HepG2 (cell line): ENCODE measurements at regions not wholly inside any gene's neighbourhood (a gene's known extent, or its start where the extent isn't known, plus 50 kb on each side); places are given as distances from the start of the nearest gene placed in this dataset.

Experiments used
- ASH2L ChIP-seq: fragments of 300-600, 200-600 bp; sonication (generic); IDR thresholded peaks from 2 replicates; pipeline ENCODE4 v1.7.0; 2017; ENCODE audit warnings: low read depth, mild to moderate bottlenecking, moderate library complexity, mixed read lengths, low read length; ENCODE audit not compliant: insufficient read length
- BCL6 ChIP-seq: IDR thresholded peaks from 2 replicates; pipeline ENCODE4 v1.6.1; 2016; ENCODE audit warnings: missing genetic modification reagents, missing compliant biosample characterization
- CREM ChIP-seq, 2 experiments: sonication (generic) in 1 of 2; formaldehyde crosslinking in 1 of 2; IDR thresholded peaks; 2 replicates each; pipeline versions ENCODE4 v1.4.0 to v1.6.1; 2016 to 2020; ENCODE audit warnings: antibody characterized with exemption in 1 of 2, mild to moderate bottlenecking in 1 of 2, missing genetic modification reagents in 1 of 2
- ELF4 ChIP-seq: sonication (generic); formaldehyde crosslinking; IDR thresholded peaks from 2 replicates; pipeline ENCODE4 v1.5.0; 2020; ENCODE audit warnings: missing genetic modification reagents, mild to moderate bottlenecking, moderate library complexity, borderline replicate concordance
- FOXA1 ChIP-seq, 2 experiments: fragments of 450-650 bp in 1 of 2; sonication (generic) in 1 of 2; formaldehyde crosslinking in 1 of 2; IDR thresholded peaks; 2 replicates each; pipeline versions ENCODE4 v1.4.0 to v1.6.1; 2016 to 2020; ENCODE audit warnings: missing genetic modification reagents in 1 of 2
- PHF8 ChIP-seq: sonication (generic); formaldehyde crosslinking; IDR thresholded peaks from 2 replicates; pipeline ENCODE4 v1.5.0; 2020; ENCODE audit warnings: missing genetic modification reagents
- RBAK ChIP-seq: sonication (generic); formaldehyde crosslinking; IDR thresholded peaks from 2 replicates; pipeline ENCODE4 v1.5.1; 2020; ENCODE audit warnings: mild to moderate bottlenecking, missing genetic modification reagents
- RNF2 ChIP-seq: fragments of 450-650 bp; conservative IDR thresholded peaks from 2 replicates; pipeline ENCODE4 v1.6.1; 2016; ENCODE audit warnings: low read depth
- SALL1 ChIP-seq: sonication (generic); formaldehyde crosslinking; IDR thresholded peaks from 2 replicates; pipeline ENCODE4 v1.8.0; 2022; ENCODE audit warnings: mild to moderate bottlenecking, missing genetic modification reagents
- SKI ChIP-seq: fragments of 450-650 bp; IDR thresholded peaks from one replicate; pipeline ENCODE4 v1.6.1; 2018; ENCODE audit warnings: mild to moderate bottlenecking; ENCODE audit not compliant: partially characterized antibody
- SMARCE1 ChIP-seq: fragments of 450-650 bp; IDR thresholded peaks from 2 replicates; pipeline ENCODE4 v1.6.1; 2017; ENCODE audit warnings: borderline replicate concordance
- SOX6 ChIP-seq, 2 experiments: fragments of 450-650 bp in 1 of 2; sonication (generic) in 1 of 2; formaldehyde crosslinking in 1 of 2; IDR thresholded peaks; 2 replicates each; pipeline versions ENCODE4 v1.4.0 to v1.6.1; 2017 to 2020; ENCODE audit warnings: antibody characterized with exemption in 1 of 2, mild to moderate bottlenecking in 1 of 2, missing genetic modification reagents in 1 of 2
- TARDBP ChIP-seq: sonication (generic); formaldehyde crosslinking; IDR thresholded peaks from 2 replicates; pipeline ENCODE4 v1.8.0; 2022; ENCODE audit warnings: mild to moderate bottlenecking, missing genetic modification reagents
- TCF7 ChIP-seq: sonication (generic); IDR thresholded peaks from 2 replicates; pipeline ENCODE4 v1.6.1; 2016; ENCODE audit warnings: antibody characterized with exemption, low read depth
- ZFP37 ChIP-seq: sonication (generic); formaldehyde crosslinking; IDR thresholded peaks from 2 replicates; pipeline ENCODE4 v1.4.0; 2020; ENCODE audit warnings: missing genetic modification reagents, borderline replicate concordance
- ZMYM4 ChIP-seq: sonication (generic); formaldehyde crosslinking; IDR thresholded peaks from 2 replicates; pipeline ENCODE4 v1.8.1; 2023; ENCODE audit warnings: mild to moderate bottlenecking, missing genetic modification reagents
- ZNF224 ChIP-seq: sonication (generic); formaldehyde crosslinking; IDR thresholded peaks from 2 replicates; pipeline ENCODE4 v1.5.0; 2020; ENCODE audit warnings: mild to moderate bottlenecking, missing genetic modification reagents
- ZNF3 ChIP-seq: IDR thresholded peaks from 2 replicates; pipeline ENCODE4 v1.7.0; 2017; ENCODE audit warnings: inconsistent platforms
- ZNF432 ChIP-seq: sonication (generic); formaldehyde crosslinking; IDR thresholded peaks from 2 replicates; pipeline ENCODE4 v1.5.0; 2020; ENCODE audit warnings: missing genetic modification reagents, mild to moderate bottlenecking, borderline replicate concordance
- ZNF629 ChIP-seq: sonication (generic); formaldehyde crosslinking; conservative IDR thresholded peaks from 2 replicates; pipeline ENCODE4 v1.5.0; 2020; ENCODE audit warnings: missing genetic modification reagents
- ZNF703 ChIP-seq: sonication (generic); formaldehyde crosslinking; IDR thresholded peaks from 2 replicates; pipeline ENCODE4 v1.5.1; 2020; ENCODE audit warnings: missing genetic modification reagents, mild to moderate bottlenecking, moderate library complexity, borderline replicate concordance
- TF ChIP-seq, protein P1 (sequence below), 2 experiments: sonication (generic) in 1 of 2; formaldehyde crosslinking in 1 of 2; IDR thresholded peaks; 2 replicates each; pipeline versions ENCODE4 v1.4.0 to v1.6.1; 2016 to 2020; ENCODE audit warnings: borderline replicate concordance in 1 of 2, low read depth in 1 of 2, mild to moderate bottlenecking in 1 of 2, missing genetic modification reagents in 1 of 2
- TF ChIP-seq, protein P2 (sequence below): sonication (generic); formaldehyde crosslinking; IDR thresholded peaks from 2 replicates; pipeline ENCODE4 v1.5.0; 2020; ENCODE audit warnings: mild to moderate bottlenecking, low read depth, missing genetic modification reagents, borderline replicate concordance
- TF ChIP-seq, protein P3 (sequence below): sonication (generic); formaldehyde crosslinking; IDR thresholded peaks from 2 replicates; pipeline ENCODE4 v1.4.0; 2020; ENCODE audit warnings: missing genetic modification reagents

DNA sequence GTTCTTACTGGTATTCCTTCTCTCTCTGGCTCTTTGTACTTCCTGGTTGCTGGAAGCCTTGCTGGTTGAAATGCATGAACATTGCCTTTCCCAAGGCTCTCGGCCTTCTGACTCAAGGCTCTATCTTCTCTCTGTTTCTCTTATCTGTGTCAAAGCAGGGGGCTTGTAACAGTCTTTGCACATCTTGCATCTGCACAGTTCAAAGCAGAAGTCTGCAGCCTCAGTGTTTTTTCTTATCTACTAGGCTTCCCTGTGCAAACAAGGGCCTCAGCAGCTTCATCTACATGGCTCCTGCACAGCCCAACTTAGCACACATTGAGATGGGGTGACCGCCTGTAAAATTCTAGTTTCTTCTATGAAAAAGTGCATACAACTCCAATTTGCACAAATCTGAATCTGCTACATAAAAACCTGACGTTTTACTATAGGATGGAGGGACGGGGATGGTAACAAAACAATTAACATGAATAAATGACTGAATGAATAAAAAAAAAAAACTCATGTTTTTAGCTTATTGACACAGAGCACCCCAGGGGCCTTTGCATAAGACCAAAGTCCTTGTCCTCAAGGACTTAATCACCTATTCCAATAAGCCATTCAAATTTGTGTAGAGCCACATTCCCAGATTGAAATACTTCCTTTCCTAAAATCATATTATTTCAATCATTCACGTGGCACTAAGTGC is 458.3 kb downstream of the LMO4 start (continued):
- no peak for TF ChIP-seq FOXA1 (IDR thresholded peaks at IDR 0.05)
- peak; percentile 86 for TF ChIP-seq FOXA1 (CRISPR knock-in tag; IDR thresholded peaks at IDR 0.05)
- TF ChIP-seq SMARCE1: no peak
- TF ChIP-seq BCL6 (CRISPR knock-in tag): peak; percentile 45; the same call in 1 of the 2 replicates
- TF ChIP-seq, protein P1, sequence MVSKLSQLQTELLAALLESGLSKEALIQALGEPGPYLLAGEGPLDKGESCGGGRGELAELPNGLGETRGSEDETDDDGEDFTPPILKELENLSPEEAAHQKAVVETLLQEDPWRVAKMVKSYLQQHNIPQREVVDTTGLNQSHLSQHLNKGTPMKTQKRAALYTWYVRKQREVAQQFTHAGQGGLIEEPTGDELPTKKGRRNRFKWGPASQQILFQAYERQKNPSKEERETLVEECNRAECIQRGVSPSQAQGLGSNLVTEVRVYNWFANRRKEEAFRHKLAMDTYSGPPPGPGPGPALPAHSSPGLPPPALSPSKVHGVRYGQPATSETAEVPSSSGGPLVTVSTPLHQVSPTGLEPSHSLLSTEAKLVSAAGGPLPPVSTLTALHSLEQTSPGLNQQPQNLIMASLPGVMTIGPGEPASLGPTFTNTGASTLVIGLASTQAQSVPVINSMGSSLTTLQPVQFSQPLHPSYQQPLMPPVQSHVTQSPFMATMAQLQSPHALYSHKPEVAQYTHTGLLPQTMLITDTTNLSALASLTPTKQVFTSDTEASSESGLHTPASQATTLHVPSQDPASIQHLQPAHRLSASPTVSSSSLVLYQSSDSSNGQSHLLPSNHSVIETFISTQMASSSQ (IDR thresholded peaks at IDR 0.05; ENCODE audit: low read depth): no peak
- TF ChIP-seq, protein P1 (CRISPR knock-in tag; IDR thresholded peaks at IDR 0.05; ENCODE audit: borderline replicate concordance): peak; percentile 69; the same call in 1 of the 2 replicates
- no peak for TF ChIP-seq ZNF703 (CRISPR knock-in tag)
- TF ChIP-seq RNF2: no peak
- 0 out of 2 replicates have a peak, but pooled peaks have one; percentile 43 for TF ChIP-seq ELF4 (CRISPR knock-in tag)
- peak; percentile 57; the same call in 1 of the 2 replicates for TF ChIP-seq TARDBP (CRISPR knock-in tag)
- no peak for TF ChIP-seq SKI
- no peak for TF ChIP-seq ZNF3
- TF ChIP-seq PHF8 (CRISPR knock-in tag): no peak; the same call in 1 of the 2 replicates
- TF ChIP-seq ZNF432: no peak
- TF ChIP-seq TCF7: peak; percentile 85
- TF ChIP-seq, protein P2, sequence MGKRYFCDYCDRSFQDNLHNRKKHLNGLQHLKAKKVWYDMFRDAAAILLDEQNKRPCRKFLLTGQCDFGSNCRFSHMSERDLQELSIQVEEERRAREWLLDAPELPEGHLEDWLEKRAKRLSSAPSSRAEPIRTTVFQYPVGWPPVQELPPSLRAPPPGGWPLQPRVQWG (CRISPR knock-in tag): no peak
- no peak for TF ChIP-seq ZNF224 (CRISPR knock-in tag)
- peak; percentile 42; the same call in 1 of the 2 replicates for TF ChIP-seq ZMYM4
- peak; percentile 72; the same call in 1 of the 2 replicates for TF ChIP-seq CREM (IDR thresholded peaks at IDR 0.05)
- no peak for TF ChIP-seq CREM (CRISPR knock-in tag; IDR thresholded peaks at IDR 0.05)
- TF ChIP-seq, protein P3, sequence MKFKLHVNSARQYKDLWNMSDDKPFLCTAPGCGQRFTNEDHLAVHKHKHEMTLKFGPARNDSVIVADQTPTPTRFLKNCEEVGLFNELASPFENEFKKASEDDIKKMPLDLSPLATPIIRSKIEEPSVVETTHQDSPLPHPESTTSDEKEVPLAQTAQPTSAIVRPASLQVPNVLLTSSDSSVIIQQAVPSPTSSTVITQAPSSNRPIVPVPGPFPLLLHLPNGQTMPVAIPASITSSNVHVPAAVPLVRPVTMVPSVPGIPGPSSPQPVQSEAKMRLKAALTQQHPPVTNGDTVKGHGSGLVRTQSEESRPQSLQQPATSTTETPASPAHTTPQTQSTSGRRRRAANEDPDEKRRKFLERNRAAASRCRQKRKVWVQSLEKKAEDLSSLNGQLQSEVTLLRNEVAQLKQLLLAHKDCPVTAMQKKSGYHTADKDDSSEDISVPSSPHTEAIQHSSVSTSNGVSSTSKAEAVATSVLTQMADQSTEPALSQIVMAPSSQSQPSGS (CRISPR knock-in tag): 0 out of 2 replicates have a peak, but pooled peaks have one; percentile 14
- no peak for TF ChIP-seq SOX6 (IDR thresholded peaks at IDR 0.05)
- TF ChIP-seq SOX6 (CRISPR knock-in tag; IDR thresholded peaks at IDR 0.05): peak; percentile 38; the same call in 1 of the 2 replicates
- 0 out of 2 replicates have a peak, but pooled peaks have one; percentile 4 for TF ChIP-seq ZNF629
- peak; percentile 29 for TF ChIP-seq ASH2L
- TF ChIP-seq SALL1: peak; percentile 48
- no peak for TF ChIP-seq RBAK (CRISPR knock-in tag)
- TF ChIP-seq ZFP37: no peak
